PC-3 (cell line): ENCODE measurements at regions not wholly inside any gene's neighbourhood (a gene's known extent, or its start where the extent isn't known, plus 50 kb on each side); places are given as distances from the start of the nearest gene placed in this dataset.

Experiments
- CTCF ChIP-seq: fragments of 300-600 bp; sonication (generic); conservative IDR thresholded peaks from 2 replicates; pipeline ENCODE4 v1.5.1; 2017; ENCODE audit warnings: antibody characterized with exemption, low read depth, mild to moderate bottlenecking, low read length
- EZH2 ChIP-seq: fragments of 300-600 bp; sonication (generic); IDR thresholded peaks from one replicate; pipeline ENCODE4 v1.6.1; 2017; ENCODE audit warnings: antibody characterized with exemption, mild to moderate bottlenecking, low read length; ENCODE audit not compliant: unreplicated experiment
- EZH2phosphoT487 ChIP-seq: fragments of 300-600 bp; sonication (generic); IDR thresholded peaks from 2 replicates; pipeline ENCODE4 v1.6.1; 2018; ENCODE audit warnings: mild to moderate bottlenecking, antibody characterized with exemption, low read length, borderline replicate concordance

DNA sequence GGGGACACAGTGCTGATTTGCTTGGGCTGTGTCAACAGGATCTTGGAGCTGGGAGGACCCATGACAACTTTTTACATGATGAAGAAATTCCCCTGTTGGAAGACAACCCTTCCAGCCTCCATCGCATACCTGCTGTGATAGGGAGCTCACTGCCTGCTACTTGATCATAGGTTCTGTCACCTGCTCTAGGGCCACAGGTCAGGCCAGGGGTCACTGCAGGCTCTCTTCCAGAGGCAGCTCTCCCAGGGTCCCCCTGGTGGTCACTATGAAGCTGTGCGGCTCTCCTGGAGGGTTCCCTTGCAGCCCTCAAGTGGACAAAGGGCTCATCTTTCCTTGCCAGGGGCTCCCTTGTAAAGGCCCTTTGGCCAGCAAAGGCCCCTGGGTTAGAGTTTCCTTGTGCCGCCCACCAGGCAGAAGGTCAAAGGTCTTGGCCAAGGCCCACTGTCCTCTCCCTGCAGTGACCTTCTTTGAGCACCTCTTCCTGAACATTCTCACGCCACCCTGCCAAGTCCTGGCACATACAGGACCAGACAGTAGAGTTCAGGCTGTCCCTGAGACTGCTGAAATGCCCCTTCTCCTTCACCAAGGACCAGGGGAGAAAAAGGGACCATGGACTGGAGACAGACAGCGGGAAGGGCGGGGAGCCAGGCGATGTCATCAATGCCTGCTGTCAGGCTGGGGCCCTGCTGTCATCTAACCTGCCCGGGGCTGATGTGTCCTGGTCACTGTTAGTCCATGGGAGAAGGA, 345.1 kb downstream of the DYSF start:
- peak; percentile 94 for TF ChIP-seq CTCF
- no peak for TF ChIP-seq EZH2
- no peak for TF ChIP-seq EZH2phosphoT487
